ENCODE measurements at regions not wholly inside any gene's neighbourhood (a gene's known extent, or its start where the extent isn't known, plus 50 kb on each side); places are given as distances from the start of the nearest gene placed in this dataset.
A peak's percentile ranks its signal among the peaks of the same experiment; 100 is the strongest.
"Not testable (repeated sequence)": the region's sequence is repeated elsewhere in the genome, so short reads cannot be mapped to it uniquely, and the experiment has no call there.

DNA sequence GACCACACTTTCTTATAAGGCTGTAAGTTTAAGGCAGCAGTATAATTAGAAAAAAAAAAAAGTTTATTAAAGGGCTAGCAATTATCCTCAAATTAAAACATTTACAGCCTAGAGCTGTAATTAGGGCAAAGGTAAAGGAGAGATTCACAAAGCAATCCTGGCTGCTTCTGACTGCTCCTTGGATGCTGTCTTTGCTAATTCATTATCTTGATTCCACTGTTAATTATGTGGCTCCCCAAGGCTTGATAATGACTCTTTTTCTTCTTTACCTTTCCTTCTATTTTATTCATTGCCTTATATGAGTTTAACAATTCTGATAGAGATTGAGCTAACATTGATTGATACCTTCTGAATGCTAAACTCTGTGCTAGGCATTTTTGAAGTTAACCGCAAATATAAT, 476.5 kb downstream of the DTWD2 start:
- Histone ChIP-seq H3K27ac (ENCODE audit: low read length) (no peak overlapping the region), H4K20me1 (ENCODE audit: insufficient read depth, low read length) (no peaks in the 10 kb centered on the region), H2AFZ (ENCODE audit: low read depth, low read length) (no peak overlapping the region), H3K36me3 (replicated peaks; ENCODE audit: low read depth, low read length) (no peaks in the 10 kb centered on the region), H3K27me3 (ENCODE audit: low read depth, low read length) (no peaks in the 10 kb centered on the region), H3K9ac (ENCODE audit: low read length) (no peak overlapping the region), H3K4me3 (ENCODE audit: low read length) (no peak overlapping the region), H3K4me2 (ENCODE audit: low read length) (no peak overlapping the region), H3K4me1 (ENCODE audit: low read length) (peaks cover 12% of the 10 kb centered on the region), H3K9me3 (ENCODE audit: insufficient read depth, low read length) (no peaks in the 10 kb centered on the region), H3K79me2 (ENCODE audit: low read length) (no peaks in the 10 kb centered on the region)
- TF ChIP-seq, protein P1, sequence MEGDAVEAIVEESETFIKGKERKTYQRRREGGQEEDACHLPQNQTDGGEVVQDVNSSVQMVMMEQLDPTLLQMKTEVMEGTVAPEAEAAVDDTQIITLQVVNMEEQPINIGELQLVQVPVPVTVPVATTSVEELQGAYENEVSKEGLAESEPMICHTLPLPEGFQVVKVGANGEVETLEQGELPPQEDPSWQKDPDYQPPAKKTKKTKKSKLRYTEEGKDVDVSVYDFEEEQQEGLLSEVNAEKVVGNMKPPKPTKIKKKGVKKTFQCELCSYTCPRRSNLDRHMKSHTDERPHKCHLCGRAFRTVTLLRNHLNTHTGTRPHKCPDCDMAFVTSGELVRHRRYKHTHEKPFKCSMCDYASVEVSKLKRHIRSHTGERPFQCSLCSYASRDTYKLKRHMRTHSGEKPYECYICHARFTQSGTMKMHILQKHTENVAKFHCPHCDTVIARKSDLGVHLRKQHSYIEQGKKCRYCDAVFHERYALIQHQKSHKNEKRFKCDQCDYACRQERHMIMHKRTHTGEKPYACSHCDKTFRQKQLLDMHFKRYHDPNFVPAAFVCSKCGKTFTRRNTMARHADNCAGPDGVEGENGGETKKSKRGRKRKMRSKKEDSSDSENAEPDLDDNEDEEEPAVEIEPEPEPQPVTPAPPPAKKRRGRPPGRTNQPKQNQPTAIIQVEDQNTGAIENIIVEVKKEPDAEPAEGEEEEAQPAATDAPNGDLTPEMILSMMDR (IDR thresholded peaks at IDR 0.05; ENCODE audit: low read depth, low read length) = no peak
- TF ChIP-seq EZH2phosphoT487 (IDR thresholded peaks at IDR 0.05; ENCODE audit: low read depth) = no peak

DNA sequence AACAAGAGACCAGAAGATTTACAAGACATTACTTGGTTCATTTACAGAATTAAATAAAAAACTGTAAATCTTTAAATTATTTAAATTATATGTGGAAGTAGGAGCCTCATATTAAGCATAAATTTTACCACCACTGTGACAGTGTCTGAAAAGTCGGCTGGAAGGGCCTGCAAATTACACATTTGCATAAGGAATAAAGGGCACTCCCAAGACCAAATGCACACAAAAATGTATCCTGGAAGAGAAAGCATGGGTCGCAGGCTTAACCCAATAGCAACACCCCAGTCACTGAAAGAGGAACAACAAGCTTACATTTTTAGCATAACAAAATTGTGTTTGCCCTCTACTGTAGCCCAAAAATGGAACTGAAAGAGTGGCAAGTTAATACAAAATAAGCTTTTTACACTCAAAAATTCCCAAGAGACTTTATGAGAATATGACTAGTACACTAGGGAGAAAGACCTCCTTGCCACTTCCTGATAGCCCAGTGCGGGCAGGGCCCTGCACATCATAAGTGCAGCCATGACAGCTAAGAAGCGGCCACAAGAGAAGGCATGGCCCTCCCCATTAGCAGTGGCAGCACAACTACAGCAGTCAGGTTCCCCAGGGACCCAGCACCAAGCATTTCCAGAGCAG, 482.0 kb downstream of the DTWD2 start:
- peaks cover 24% of the 10 kb centered on the region for H3K4me1 ChIP-seq (ENCODE audit: low read length)
- no peak overlapping the region; the same call in 1 of the 2 replicates for H3K9ac ChIP-seq (ENCODE audit: low read length)
- no peak overlapping the region for H3K4me3 ChIP-seq (ENCODE audit: low read length)
- H3K36me3 ChIP-seq (replicated peaks; ENCODE audit: low read depth, low read length) = peaks cover 4% of the 10 kb centered on the region
- peak overlapping the region; percentile 44 for H3K4me2 ChIP-seq (ENCODE audit: low read length)
- no peaks in the 10 kb centered on the region for H3K9me3 ChIP-seq (ENCODE audit: insufficient read depth, low read length)
- no peaks in the 10 kb centered on the region for H3K27me3 ChIP-seq (ENCODE audit: low read depth, low read length)
- H3K79me2 ChIP-seq (ENCODE audit: low read length) = no peaks in the 10 kb centered on the region
- peak overlapping the region; percentile 75 for H3K27ac ChIP-seq (ENCODE audit: low read length)
- H2AFZ ChIP-seq (ENCODE audit: low read depth, low read length) = no peak overlapping the region
- no peak for TF ChIP-seq EZH2phosphoT487 (IDR thresholded peaks at IDR 0.05; ENCODE audit: low read depth)
- TF ChIP-seq, protein P1 (IDR thresholded peaks at IDR 0.05; ENCODE audit: low read depth, low read length) = peak; percentile 25; the same call in 1 of the 2 replicates
- H4K20me1 ChIP-seq (ENCODE audit: insufficient read depth, low read length) = no peaks in the 10 kb centered on the region

- not testable (repeated sequence) for H2AFZ ChIP-seq (ENCODE audit: low read depth, low read length); H3K9ac ChIP-seq (ENCODE audit: low read length); H3K27me3 ChIP-seq (ENCODE audit: low read depth, low read length)
Measured at GRCh38 chr5:118502232-118502631, 486.1 kb downstream of the DTWD2 start.

DNA sequence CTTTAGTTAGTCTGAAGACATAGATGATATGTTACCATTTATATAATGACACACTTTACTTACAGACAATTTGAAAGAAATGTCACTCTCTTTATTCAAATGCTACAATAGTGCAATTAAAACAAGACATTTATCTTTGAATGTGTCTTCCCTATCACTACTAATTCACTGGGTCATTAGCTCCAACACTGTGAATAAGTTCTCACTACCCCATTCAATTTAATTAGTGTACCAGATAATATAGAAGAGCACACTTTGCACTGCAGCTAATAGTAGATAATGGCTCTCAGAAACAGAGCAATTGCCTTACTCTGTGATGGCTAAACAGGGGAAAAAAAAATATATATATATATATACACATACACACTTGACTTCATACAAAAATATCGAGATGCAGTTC, 497.0 kb downstream of the DTWD2 start:
- no peaks in the 10 kb centered on the region for H3K79me2 ChIP-seq (ENCODE audit: low read length)
- H3K36me3 ChIP-seq (replicated peaks; ENCODE audit: low read depth, low read length) = no peaks in the 10 kb centered on the region
- no peaks in the 10 kb centered on the region for H4K20me1 ChIP-seq (ENCODE audit: insufficient read depth, low read length)
- no peaks in the 10 kb centered on the region for H3K9me3 ChIP-seq (ENCODE audit: insufficient read depth, low read length)
- no peak overlapping the region for H3K27ac ChIP-seq (ENCODE audit: low read length)
- no peaks in the 10 kb centered on the region for H3K27me3 ChIP-seq (ENCODE audit: low read depth, low read length)
- no peak overlapping the region for H2AFZ ChIP-seq (ENCODE audit: low read depth, low read length)
- no peak overlapping the region for H3K4me3 ChIP-seq (ENCODE audit: low read length)
- H3K4me1 ChIP-seq (ENCODE audit: low read length) = no peaks in the 10 kb centered on the region
- TF ChIP-seq, protein P1 (IDR thresholded peaks at IDR 0.05; ENCODE audit: low read depth, low read length) = no peak
- no peak for TF ChIP-seq EZH2phosphoT487 (IDR thresholded peaks at IDR 0.05; ENCODE audit: low read depth)
- no peak overlapping the region for H3K9ac ChIP-seq (ENCODE audit: low read length)
- no peak overlapping the region for H3K4me2 ChIP-seq (ENCODE audit: low read length)

More at GRCh38 chr5:118502232-118502631, 486.1 kb downstream of the DTWD2 start:
- peaks cover 17% of the 10 kb centered on the region for H3K4me1 ChIP-seq (ENCODE audit: low read length)
- not testable (repeated sequence) for H3K36me3 ChIP-seq (replicated peaks; ENCODE audit: low read depth, low read length); H3K9me3 ChIP-seq (ENCODE audit: insufficient read depth, low read length); H3K79me2 ChIP-seq (ENCODE audit: low read length); H3K4me2 ChIP-seq (ENCODE audit: low read length); H3K27ac ChIP-seq (ENCODE audit: low read length); H4K20me1 ChIP-seq (ENCODE audit: insufficient read depth, low read length); H3K4me3 ChIP-seq (ENCODE audit: low read length)

Data from OCI-LY3 (cell line).